ENCODE measurements at regions not wholly inside any gene's neighbourhood (a gene's known extent, or its start where the extent isn't known, plus 50 kb on each side); places are given as distances from the start of the nearest gene placed in this dataset.

DNA sequence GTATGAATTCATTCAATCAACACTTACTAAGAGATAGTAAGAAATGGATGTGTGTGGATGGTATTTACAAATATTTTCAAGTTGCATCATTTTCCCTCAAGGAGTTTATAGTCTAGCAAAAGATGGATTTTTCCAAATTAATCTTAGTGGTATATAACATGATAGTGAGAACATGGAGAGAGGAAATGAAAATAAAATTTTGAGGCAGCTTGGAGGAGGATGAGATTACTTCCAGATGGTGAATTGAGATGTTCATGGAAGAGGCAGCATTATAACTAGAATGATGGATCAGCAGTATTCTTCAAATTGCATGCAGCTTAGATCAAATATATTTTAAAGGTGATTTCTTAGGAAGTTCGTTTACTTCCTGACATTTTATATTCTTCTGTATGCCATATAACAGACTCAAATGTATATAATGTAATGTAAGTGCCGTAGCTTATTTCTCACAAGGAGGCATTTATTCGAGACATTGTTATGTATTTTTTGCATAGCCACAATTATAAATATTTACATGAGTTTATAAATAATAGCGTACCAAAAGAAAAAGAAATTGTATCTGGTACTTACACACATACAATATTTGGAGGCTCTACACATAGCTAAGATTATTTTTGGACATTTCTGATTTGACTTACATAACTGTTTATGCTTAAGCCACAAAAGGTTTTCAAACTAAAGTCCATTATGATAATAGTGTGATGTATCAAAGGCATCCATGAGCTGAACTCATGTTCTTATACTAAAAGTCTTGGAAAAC is 439.4 kb downstream of the SPRY1 start:
- TF ChIP-seq, protein P1, sequence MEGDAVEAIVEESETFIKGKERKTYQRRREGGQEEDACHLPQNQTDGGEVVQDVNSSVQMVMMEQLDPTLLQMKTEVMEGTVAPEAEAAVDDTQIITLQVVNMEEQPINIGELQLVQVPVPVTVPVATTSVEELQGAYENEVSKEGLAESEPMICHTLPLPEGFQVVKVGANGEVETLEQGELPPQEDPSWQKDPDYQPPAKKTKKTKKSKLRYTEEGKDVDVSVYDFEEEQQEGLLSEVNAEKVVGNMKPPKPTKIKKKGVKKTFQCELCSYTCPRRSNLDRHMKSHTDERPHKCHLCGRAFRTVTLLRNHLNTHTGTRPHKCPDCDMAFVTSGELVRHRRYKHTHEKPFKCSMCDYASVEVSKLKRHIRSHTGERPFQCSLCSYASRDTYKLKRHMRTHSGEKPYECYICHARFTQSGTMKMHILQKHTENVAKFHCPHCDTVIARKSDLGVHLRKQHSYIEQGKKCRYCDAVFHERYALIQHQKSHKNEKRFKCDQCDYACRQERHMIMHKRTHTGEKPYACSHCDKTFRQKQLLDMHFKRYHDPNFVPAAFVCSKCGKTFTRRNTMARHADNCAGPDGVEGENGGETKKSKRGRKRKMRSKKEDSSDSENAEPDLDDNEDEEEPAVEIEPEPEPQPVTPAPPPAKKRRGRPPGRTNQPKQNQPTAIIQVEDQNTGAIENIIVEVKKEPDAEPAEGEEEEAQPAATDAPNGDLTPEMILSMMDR (conservative IDR thresholded peaks at IDR 0.05; ENCODE audit: low read length): no peak
- no peak for DNase-seq (ENCODE audit: low read depth)
- H3K4me3 ChIP-seq (ENCODE audit: low read length): no peak overlapping the region

GRCh38 chr4:123836851-123837595 is 440.4 kb downstream of the SPRY1 start:
- no peak for DNase-seq (ENCODE audit: low read depth)
- no peak overlapping the region for H3K4me3 ChIP-seq (ENCODE audit: low read length)
- TF ChIP-seq, protein P1 (conservative IDR thresholded peaks at IDR 0.05; ENCODE audit: low read length): no peak

DNA sequence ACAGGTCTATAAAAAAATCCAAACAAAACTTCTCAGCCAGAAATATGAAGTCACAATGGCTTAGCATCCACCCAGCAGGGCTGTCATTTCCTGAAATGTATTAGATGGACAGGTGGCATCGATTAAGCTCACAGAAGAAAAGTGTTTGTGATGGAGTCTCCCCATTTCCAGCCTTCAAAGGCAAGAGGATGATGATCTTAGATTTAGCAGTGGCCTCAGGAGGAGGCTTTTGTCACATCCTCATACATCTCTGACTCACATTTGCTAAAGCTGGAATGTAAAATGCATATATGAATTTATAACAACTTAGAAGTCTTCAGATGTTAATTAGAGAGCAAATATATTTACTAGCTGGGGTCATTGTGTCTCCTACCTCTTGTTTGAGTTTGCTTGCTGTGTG is 441.9 kb downstream of the SPRY1 start:
- H3K4me3 ChIP-seq (ENCODE audit: low read length): no peak overlapping the region
- TF ChIP-seq, protein P1 (conservative IDR thresholded peaks at IDR 0.05; ENCODE audit: low read length): no peak
- no peak for DNase-seq (ENCODE audit: low read depth)

DNA sequence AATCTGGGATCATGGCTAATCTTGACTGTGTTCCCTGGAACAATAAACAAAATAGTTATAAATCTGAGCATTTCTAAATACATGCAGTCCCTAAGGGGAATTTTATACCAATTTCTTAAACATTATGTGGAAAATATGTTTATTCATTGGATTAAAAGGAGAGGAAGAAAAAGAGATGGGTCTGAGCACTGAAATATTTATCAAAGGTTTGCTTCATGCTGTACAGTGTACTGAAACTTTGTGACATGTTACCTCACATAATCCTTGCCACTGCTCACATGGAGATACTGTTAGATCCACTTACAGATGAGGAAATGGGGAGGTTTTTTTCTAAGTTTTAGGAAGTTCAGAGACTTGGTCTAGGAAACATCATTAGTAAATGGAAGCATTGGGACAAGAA is 443.6 kb downstream of the SPRY1 start:
- H3K4me3 ChIP-seq (ENCODE audit: low read length): no peak overlapping the region
- DNase-seq (ENCODE audit: low read depth): no peak
- TF ChIP-seq, protein P1 (conservative IDR thresholded peaks at IDR 0.05; ENCODE audit: low read length): no peak

DNA sequence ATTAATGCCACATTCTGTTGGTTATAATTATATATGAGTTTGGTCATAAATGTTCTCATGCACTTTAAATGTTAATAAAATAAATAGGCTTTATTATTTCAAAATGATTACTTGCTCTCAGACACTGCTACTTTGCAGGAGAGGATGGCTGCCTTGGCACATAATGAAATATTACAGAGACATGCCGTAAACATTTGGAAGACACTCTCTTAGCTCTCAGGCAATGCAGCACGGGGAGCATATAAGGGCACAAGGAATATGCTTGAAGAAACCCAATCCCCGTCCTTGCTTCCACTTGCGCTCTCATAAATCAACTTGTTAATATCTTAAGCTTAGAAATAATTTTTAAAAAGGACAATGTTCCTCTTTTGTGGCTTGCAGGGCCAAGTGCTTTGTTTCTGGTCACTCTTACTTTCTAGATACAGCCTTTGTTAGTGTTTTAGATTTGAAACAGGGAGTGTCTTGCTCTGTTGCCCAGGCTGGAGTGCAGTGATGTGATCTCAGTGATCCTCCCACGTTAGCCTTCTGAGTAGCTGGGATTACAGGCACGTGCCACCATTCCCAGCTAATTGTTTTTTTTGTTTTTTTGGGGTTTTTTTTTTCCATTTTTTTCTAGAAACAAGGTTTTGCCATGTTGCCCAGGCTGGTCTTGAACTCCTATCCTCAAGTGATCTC is 445.0 kb downstream of the SPRY1 start:
- DNase-seq (ENCODE audit: low read depth): peak; percentile 32
- TF ChIP-seq, protein P1 (conservative IDR thresholded peaks at IDR 0.05; ENCODE audit: low read length): no peak
- H3K4me3 ChIP-seq (ENCODE audit: low read length): no peak overlapping the region

DNA sequence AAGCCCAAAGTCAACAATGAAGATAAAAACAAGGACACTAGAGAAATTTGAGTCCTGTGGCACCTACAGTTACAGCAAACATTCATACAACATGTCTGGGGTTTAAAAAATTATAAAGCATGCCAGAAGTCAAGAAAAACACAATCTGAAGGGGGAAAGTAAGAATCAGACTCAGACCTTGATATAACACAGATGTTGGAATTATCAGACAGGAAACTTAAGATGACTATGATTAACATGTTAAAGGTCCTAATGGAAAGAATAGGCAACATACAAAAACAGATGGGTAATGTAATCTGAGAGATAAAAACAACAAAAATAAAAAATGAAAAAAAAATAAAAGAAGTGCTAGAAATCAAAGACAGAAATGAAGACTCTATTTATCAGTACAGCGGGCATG is 446.5 kb downstream of the SPRY1 start:
- no peak for DNase-seq (ENCODE audit: low read depth)
- H3K4me3 ChIP-seq (ENCODE audit: low read length): no peak overlapping the region
- TF ChIP-seq, protein P1 (conservative IDR thresholded peaks at IDR 0.05; ENCODE audit: low read length): no peak
